Activated naive CD4-positive, alpha-beta T cell treated with anti-CD3 and anti-CD28 coated beads, Interleukin-2, amount 50 U/mL, for 24 hours (primary cell): ENCODE measurements at regions not wholly inside any gene's neighbourhood (a gene's known extent, or its start where the extent isn't known, plus 50 kb on each side); places are given as distances from the start of the nearest gene placed in this dataset.
"Not testable (repeated sequence)": the region's sequence is repeated elsewhere in the genome, so short reads cannot be mapped to it uniquely, and the experiment has no call there.

Source experiments
- H3K27ac Mint-ChIP-seq: one replicate; pipeline ENCODE4 v1.8.0; 2021; ENCODE audit warnings: mild to moderate bottlenecking, mixed read lengths
- H3K27me3 Mint-ChIP-seq: one replicate; pipeline ENCODE4 v1.8.0; 2021; ENCODE audit warnings: mixed read lengths
- H3K36me3 Mint-ChIP-seq: one replicate; pipeline ENCODE4 v1.8.0; 2021; ENCODE audit warnings: mixed read lengths
- H3K4me1 Mint-ChIP-seq: one replicate; pipeline ENCODE4 v1.8.0; 2021; ENCODE audit warnings: mixed read lengths
- H3K4me3 Mint-ChIP-seq: one replicate; pipeline ENCODE4 v1.8.0; 2021; ENCODE audit warnings: mild to moderate bottlenecking, mixed read lengths
- H3K9me3 Mint-ChIP-seq: one replicate; pipeline ENCODE4 v1.8.0; 2021; ENCODE audit warnings: mixed read lengths

- Mint-ChIP-seq H3K4me3 (no peak overlapping the region), H3K27me3 (no peaks in the 10 kb centered on the region)
Observed at GRCh38 chr1:222224636-222225315, 323.1 kb downstream of the HHIPL2 start.

DNA sequence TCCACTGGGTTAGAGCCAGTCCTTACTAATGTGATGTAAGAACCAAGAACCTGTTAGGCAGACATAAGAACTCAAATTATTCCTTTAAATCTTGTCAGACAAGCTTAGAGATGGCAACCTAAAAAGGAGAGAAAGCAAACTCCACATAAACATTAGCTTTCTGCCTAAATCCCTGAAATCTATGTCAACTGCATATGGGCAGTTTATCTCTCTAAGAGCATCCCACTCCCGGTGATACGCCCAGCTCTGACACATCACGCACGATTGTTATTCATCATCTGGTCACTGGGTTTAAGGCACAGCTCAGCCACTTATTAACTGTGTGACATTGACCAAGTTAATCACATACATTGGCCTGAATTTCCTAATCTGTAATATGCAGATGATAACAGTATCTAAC lies 323.7 kb downstream of the HHIPL2 start:
- Mint-ChIP-seq H3K36me3 (peaks cover 8% of the 10 kb centered on the region), H3K4me3 (no peak overlapping the region), H3K4me1 (no peaks in the 10 kb centered on the region), H3K9me3 (peaks cover 25% of the 10 kb centered on the region), H3K27ac (no peak overlapping the region), H3K27me3 (no peaks in the 10 kb centered on the region)

More at GRCh38 chr1:222224636-222225315, 323.1 kb downstream of the HHIPL2 start:
- Mint-ChIP-seq H3K4me1 (no peaks in the 10 kb centered on the region), H3K27ac (no peak overlapping the region), H3K36me3 (peaks cover 6% of the 10 kb centered on the region), H3K9me3 (peaks cover 18% of the 10 kb centered on the region)

DNA sequence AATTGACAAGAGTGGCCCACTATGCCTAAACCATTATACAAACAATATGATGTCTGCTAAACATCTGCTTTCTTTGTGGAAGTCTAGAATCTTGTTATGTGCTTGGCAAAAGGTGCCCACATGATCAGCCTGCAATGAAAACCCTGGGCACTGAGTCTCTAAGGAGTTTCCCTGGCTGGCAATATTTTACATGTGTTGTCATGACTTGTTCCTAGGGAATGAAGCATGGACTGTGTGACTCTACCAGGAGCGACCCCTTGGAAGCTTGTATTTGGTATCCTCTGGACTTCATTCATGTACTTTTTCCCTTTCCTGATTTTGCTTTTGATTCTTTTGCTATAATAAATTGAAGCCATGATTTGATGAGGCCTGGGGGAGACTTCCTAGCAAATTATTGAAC lies 324.9 kb downstream of the HHIPL2 start:
- H3K36me3 Mint-ChIP-seq, result peaks cover 14% of the 10 kb centered on the region

DNA sequence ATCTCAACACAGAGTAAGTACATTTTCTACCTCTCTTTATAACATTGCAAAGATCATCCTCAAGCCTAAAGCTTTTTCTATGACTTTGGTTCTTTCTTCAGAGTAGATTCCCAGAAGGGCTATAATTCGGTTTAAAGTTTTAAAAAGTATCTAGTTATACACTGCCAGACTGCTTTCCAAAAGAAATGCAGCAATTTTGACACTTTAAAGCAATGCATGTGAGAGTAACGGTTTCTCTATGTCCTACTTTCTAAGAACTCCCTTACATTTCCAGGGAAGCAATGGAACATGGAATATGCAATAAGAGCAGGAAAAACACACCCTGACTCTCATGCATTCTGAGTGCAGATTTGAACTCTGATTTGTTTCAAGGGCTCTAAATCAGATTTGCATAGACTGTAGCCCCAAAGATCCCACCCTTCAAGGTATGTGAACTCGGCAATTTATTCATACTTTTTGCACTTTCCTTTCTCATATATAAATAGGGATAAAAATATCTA lies 331.6 kb downstream of the HHIPL2 start:
- Mint-ChIP-seq H3K4me1 (no peaks in the 10 kb centered on the region), H3K9me3 (peaks cover 24% of the 10 kb centered on the region), H3K36me3 (peaks cover 11% of the 10 kb centered on the region), H3K27ac (no peak overlapping the region), H3K4me3 (no peak overlapping the region), H3K27me3 (no peaks in the 10 kb centered on the region)

More for the DNA sequence above, 324.9 kb downstream of the HHIPL2 start:
- no peaks in the 10 kb centered on the region for H3K4me1 Mint-ChIP-seq
- H3K9me3 Mint-ChIP-seq, result peaks cover 36% of the 10 kb centered on the region
- H3K4me3 Mint-ChIP-seq, result no peak overlapping the region
- no peaks in the 10 kb centered on the region for H3K27me3 Mint-ChIP-seq
- no peak overlapping the region for H3K27ac Mint-ChIP-seq

DNA sequence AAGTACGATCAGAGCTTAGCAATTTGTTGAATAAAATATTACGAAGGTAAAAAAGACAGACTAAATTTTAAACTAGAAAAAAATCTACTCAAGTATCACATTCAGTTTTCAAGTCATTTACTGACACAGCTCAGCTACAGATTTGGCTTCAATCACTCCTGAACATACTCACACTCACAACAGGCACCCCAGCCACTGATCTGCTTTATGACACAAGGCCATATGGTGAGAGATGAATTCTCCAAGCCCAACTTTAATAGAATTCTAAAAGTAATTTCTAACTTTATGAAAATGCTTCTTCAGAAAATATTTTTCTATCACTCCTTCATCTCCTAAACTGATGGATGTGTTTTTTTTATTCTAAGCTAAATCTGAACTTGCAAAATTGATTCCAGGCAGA lies 337.1 kb downstream of the HHIPL2 start:
- Mint-ChIP-seq H3K4me1 (no peaks in the 10 kb centered on the region), H3K4me3 (no peak overlapping the region), H3K9me3 (no peaks in the 10 kb centered on the region), H3K36me3 (no peaks in the 10 kb centered on the region), H3K27me3 (no peaks in the 10 kb centered on the region), H3K27ac (no peak overlapping the region)

DNA sequence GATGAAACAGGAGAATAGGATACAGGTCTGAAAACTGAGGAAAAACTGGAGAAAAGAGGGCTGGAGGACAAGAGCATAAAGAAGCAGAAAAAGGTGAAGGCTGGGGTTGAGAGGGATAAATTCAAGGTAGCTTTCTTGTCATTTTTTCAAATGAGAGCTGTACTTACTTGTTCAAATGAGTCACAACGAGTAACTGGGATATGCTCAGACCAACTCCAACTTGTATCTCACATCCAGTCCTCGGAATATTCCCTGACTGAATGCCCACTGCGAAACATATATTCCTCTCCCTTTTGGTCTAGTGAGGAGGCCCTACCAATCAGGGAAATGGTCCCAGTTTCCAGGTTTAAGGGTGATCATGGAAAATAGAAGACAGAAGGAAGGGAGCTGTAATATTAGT lies 343.4 kb downstream of the HHIPL2 start:
- H3K27ac Mint-ChIP-seq, result no peak overlapping the region
- H3K4me3 Mint-ChIP-seq, result no peak overlapping the region
- no peaks in the 10 kb centered on the region for H3K36me3 Mint-ChIP-seq
- no peaks in the 10 kb centered on the region for H3K9me3 Mint-ChIP-seq
- no peaks in the 10 kb centered on the region for H3K27me3 Mint-ChIP-seq
- no peaks in the 10 kb centered on the region for H3K4me1 Mint-ChIP-seq

- H3K27ac Mint-ChIP-seq, result no peak overlapping the region
- no peaks in the 10 kb centered on the region for H3K36me3 Mint-ChIP-seq
- H3K4me1 Mint-ChIP-seq, result no peaks in the 10 kb centered on the region
- H3K27me3 Mint-ChIP-seq, result no peaks in the 10 kb centered on the region
- no peak overlapping the region for H3K4me3 Mint-ChIP-seq
- no peaks in the 10 kb centered on the region for H3K9me3 Mint-ChIP-seq
Observed at GRCh38 chr1:222202831-222203230, 345.1 kb downstream of the HHIPL2 start.

DNA sequence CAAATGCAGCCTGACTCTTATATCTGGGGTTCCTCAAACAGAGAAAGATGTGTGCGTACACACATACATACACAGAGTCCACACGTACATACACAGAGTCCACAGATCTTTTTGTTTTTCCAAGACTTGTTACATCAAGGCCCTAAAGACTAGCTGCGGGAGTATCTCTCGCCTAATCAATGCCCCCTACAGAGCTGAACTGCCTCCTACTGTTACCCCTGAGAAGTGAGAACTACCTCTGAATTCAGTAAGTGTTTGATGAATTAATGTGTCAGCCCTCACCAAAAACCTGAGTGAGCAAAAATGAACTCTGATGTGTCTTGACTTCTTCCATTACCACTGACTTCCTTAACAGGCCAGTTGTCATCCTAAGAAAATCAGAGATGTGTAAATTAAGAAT lies 351.2 kb downstream of the HHIPL2 start:
- no peaks in the 10 kb centered on the region for H3K9me3 Mint-ChIP-seq

DNA sequence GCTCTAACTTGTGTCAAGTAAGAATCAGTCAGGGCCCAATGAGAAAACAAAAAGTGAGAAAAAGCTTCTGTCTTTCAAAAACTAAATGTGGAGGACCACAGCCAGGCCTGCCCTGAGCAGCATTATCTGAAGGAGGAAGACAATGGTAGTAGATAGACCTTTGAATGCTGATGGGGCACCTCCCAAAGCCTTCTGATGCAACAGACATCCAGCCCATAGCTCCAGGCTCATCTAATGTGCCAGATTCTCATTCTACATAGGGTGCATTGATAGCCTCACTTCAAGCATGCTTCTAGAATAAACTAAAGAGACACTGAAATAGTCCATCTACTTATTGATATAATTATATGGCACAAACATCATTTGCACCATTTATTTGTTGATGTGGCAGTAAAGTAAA lies 351.6 kb downstream of the HHIPL2 start:
- Mint-ChIP-seq H3K36me3 (no peaks in the 10 kb centered on the region), H3K9me3 (no peaks in the 10 kb centered on the region), H3K4me1 (no peaks in the 10 kb centered on the region), H3K27me3 (no peaks in the 10 kb centered on the region), H3K4me3 (no peak overlapping the region), H3K27ac (no peak overlapping the region)

More for the DNA sequence above, 351.2 kb downstream of the HHIPL2 start:
- no peak overlapping the region for H3K4me3 Mint-ChIP-seq
- no peaks in the 10 kb centered on the region for H3K36me3 Mint-ChIP-seq
- no peaks in the 10 kb centered on the region for H3K27me3 Mint-ChIP-seq
- no peaks in the 10 kb centered on the region for H3K4me1 Mint-ChIP-seq
- no peak overlapping the region for H3K27ac Mint-ChIP-seq

DNA sequence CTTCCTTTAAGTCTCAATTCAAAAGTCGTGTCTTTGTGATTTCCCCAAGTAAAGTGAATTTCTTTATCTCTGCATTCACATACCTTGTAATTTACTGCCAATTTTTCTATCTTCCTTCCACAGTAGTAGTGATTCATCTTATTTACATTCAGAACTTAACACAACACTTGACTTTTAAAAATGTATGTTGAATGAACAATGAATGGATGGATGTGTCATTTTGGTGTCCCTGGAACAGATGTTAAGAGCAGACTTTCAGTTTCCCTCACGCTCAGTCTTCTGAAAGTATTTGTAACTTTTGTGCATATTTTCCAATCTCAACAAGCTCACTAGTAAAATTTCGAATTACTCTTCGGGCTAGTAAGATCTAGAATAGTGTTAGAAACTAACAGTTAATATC lies 352.0 kb downstream of the HHIPL2 start:
- Mint-ChIP-seq H3K4me3 (no peak overlapping the region), H3K27ac (no peak overlapping the region), H3K36me3 (no peaks in the 10 kb centered on the region), H3K9me3 (no peaks in the 10 kb centered on the region), H3K4me1 (no peaks in the 10 kb centered on the region), H3K27me3 (no peaks in the 10 kb centered on the region)

DNA sequence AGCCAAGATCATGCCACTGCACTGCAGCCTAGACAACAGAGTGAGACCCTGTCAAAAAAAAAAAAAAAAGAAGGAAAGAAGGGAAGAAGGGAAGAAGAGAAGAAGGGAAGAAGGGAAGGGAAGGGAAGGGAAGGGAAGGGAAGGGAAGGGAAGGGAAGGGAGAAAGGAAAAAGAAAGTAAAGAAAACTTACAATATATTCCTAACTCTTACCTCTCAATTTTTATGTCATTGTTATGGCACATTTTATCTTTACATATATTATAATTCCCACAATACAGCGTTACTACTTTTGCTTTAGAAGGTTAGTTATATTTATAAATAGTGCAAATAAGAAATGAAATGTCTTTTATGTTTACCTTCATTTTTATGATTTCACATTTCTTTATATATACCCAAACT lies 358.7 kb downstream of the HHIPL2 start:
- no peaks in the 10 kb centered on the region for H3K9me3 Mint-ChIP-seq
- H3K36me3 Mint-ChIP-seq, result no peaks in the 10 kb centered on the region
- H3K27ac Mint-ChIP-seq, result no peak overlapping the region
- H3K4me3 Mint-ChIP-seq, result no peak overlapping the region
- no peaks in the 10 kb centered on the region for H3K27me3 Mint-ChIP-seq
- H3K4me1 Mint-ChIP-seq, result no peaks in the 10 kb centered on the region

DNA sequence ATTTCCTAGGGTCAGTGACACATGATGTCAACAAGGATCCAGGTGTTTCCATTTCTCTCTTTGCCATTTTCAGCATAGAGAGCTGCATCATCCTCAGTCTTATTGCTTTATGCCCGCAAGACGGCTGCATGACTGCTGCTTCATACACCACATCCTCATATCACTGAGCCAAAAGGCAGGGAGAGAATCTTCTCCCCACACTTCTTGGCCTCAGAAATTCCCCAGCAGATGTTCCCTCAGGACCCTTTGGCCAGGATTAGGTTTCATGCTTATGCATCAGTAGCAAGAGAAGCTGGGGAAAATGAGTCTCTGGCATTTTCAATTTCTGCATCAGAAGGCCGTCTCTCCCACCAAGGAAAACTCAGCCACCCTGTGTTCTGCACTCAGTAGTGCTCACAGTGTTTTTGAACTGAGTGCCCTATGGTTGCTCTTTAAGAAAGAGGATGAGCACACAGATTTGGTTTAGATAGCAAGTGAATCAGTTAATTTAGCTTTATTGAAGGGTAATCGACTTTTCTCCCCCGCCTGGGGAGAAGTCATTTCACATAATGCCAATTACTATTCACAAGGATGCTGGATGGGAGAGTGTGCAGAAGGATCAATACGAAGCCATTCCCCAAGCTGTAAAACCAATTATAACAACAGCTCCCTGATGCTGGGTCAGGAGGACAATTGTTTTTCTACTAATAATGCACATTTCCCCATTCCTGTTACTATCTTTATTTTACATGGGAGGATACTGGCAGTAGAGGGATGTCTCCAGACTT lies 360.2 kb downstream of the HHIPL2 start:
- no peaks in the 10 kb centered on the region for H3K9me3 Mint-ChIP-seq
- H3K27me3 Mint-ChIP-seq, result no peaks in the 10 kb centered on the region
- H3K36me3 Mint-ChIP-seq, result no peaks in the 10 kb centered on the region
- H3K4me1 Mint-ChIP-seq, result no peaks in the 10 kb centered on the region
- H3K27ac Mint-ChIP-seq, result no peak overlapping the region
- no peak overlapping the region for H3K4me3 Mint-ChIP-seq

- no peaks in the 10 kb centered on the region for H3K36me3 Mint-ChIP-seq
- H3K4me1 Mint-ChIP-seq, result no peaks in the 10 kb centered on the region
- peaks cover 5% of the 10 kb centered on the region for H3K9me3 Mint-ChIP-seq
- H3K27me3 Mint-ChIP-seq, result no peaks in the 10 kb centered on the region
- H3K4me3 Mint-ChIP-seq, result no peak overlapping the region
- H3K27ac Mint-ChIP-seq, result no peak overlapping the region
Observed at GRCh38 chr1:222182641-222183040, 365.3 kb downstream of the HHIPL2 start.

GRCh38 chr1:222181191-222181590 lies 366.7 kb downstream of the HHIPL2 start:
- H3K4me1 Mint-ChIP-seq, result no peaks in the 10 kb centered on the region
- H3K36me3 Mint-ChIP-seq, result no peaks in the 10 kb centered on the region
- H3K27me3 Mint-ChIP-seq, result no peaks in the 10 kb centered on the region
- H3K4me3 Mint-ChIP-seq, result no peak overlapping the region
- no peak overlapping the region for H3K27ac Mint-ChIP-seq
- peaks cover 5% of the 10 kb centered on the region for H3K9me3 Mint-ChIP-seq

DNA sequence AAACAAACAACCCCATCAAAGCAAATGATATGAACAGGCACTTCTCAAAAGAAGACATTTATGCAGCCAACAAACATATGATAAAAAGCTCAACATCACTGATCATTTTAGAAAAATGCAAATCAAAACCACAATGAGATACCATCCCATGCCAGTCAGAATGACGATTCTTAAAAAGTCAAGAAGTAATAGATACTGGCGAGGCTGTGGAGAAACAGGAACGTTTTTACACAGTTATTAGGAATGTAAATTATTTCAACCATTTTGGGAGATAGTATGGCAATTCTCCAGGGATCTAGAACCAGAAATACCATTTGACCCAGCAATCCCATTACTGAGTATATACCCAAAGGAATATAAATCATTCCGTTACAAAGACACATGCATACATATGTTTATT lies 370.4 kb downstream of the HHIPL2 start:
- H3K4me1 Mint-ChIP-seq, H3K36me3 Mint-ChIP-seq, H3K27me3 Mint-ChIP-seq, H3K27ac Mint-ChIP-seq, H3K4me3 Mint-ChIP-seq: not testable (repeated sequence)
- H3K9me3 Mint-ChIP-seq, result peaks cover 18% of the 10 kb centered on the region

DNA sequence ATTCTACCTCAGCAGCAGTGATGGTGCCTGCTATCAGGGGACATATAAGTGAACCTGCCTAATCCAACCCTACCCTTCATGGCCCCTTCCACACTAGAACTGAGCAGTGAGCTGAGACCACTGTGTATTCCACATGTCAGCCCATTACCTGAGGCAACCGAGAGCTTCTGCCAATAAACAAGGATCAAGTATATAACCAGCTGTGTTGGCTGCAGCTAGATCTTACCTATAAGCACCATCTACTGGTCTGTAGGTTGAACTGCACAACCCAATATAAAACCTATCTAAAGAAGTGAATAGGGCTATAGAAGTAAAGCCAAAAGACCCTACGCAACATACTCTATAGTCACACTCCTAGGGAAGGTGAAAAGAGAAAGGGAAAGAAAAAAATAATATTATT lies 376.9 kb downstream of the HHIPL2 start:
- Mint-ChIP-seq H3K4me3 (no peak overlapping the region), H3K4me1 (no peaks in the 10 kb centered on the region), H3K9me3 (peaks cover 19% of the 10 kb centered on the region), H3K27ac (no peak overlapping the region), H3K27me3 (no peaks in the 10 kb centered on the region), H3K36me3 (peaks cover 7% of the 10 kb centered on the region)
